GM23248 (cell line): ENCODE measurements at regions not wholly inside any gene's neighbourhood (a gene's known extent, or its start where the extent isn't known, plus 50 kb on each side); places are given as distances from the start of the nearest gene placed in this dataset.

Source experiments
- DNase-seq: peaks from one replicate; pipeline ENCODE4 v3.0.0-alpha.2; 2015
- H2AFZ ChIP-seq: fragments of 200-600 bp; sonication (generic); 2 replicates; pipeline ENCODE4 v1.6.1; 2016; ENCODE audit warnings: antibody characterized with exemption
- H3F3A ChIP-seq: fragments of 200-600 bp; sonication (generic); 2 replicates; pipeline ENCODE4 v1.6.1; 2016; ENCODE audit warnings: mild to moderate bottlenecking, antibody characterized with exemption, mixed run types; ENCODE audit not compliant: insufficient read depth
- H3K27ac ChIP-seq: fragments of 200-600 bp; sonication (generic); 2 replicates; pipeline ENCODE4 v1.5.1; 2016; ENCODE audit warnings: mild to moderate bottlenecking
- H3K27me3 ChIP-seq: fragments of 200-600 bp; sonication (generic); replicated peaks from 2 replicates; pipeline ENCODE4 v1.6.1; 2016; ENCODE audit warnings: mild to moderate bottlenecking; ENCODE audit not compliant: insufficient read depth
- H3K36me3 ChIP-seq: fragments of 200-600 bp; sonication (generic); 2 replicates; pipeline ENCODE4 v1.6.1; 2016; ENCODE audit warnings: low read depth, mild to moderate bottlenecking
- H3K4me1 ChIP-seq: fragments of 200-600 bp; sonication (generic); 2 replicates; pipeline ENCODE4 v1.6.1; 2016; ENCODE audit warnings: mild to moderate bottlenecking; ENCODE audit not compliant: insufficient read depth
- H3K4me2 ChIP-seq: fragments of 200-600 bp; sonication (generic); one replicate; pipeline ENCODE4 v1.6.1; 2016; ENCODE audit warnings: mild to moderate bottlenecking; ENCODE audit not compliant: unreplicated experiment
- H3K4me3 ChIP-seq: fragments of 200-600 bp; sonication (generic); 2 replicates; pipeline ENCODE4 v1.5.1; 2016; ENCODE audit warnings: mild to moderate bottlenecking
- H3K79me2 ChIP-seq: fragments of 200-600 bp; sonication (generic); 2 replicates; pipeline ENCODE4 v1.6.1; 2016; ENCODE audit warnings: mild to moderate bottlenecking; ENCODE audit not compliant: insufficient read depth
- H3K9ac ChIP-seq: fragments of 200-600 bp; sonication (generic); 2 replicates; pipeline ENCODE4 v1.6.1; 2016; ENCODE audit warnings: mild to moderate bottlenecking
- H3K9me2 ChIP-seq: fragments of 200-600 bp; sonication (generic); 2 replicates; pipeline ENCODE4 v1.6.1; 2016; ENCODE audit warnings: mixed run types, mild to moderate bottlenecking, moderate library complexity; ENCODE audit not compliant: insufficient read depth
- H3K9me3 ChIP-seq: fragments of 200-600 bp; sonication (generic); one replicate; pipeline ENCODE4 v1.6.1; 2017; ENCODE audit warnings: low read depth
- H4K20me1 ChIP-seq: fragments of 200-600 bp; sonication (generic); 2 replicates; pipeline ENCODE4 v1.6.0; 2016; ENCODE audit not compliant: insufficient read depth
- EZH2 ChIP-seq: fragments of 200-600 bp; sonication (generic); IDR thresholded peaks from 2 replicates; pipeline ENCODE4 v1.6.1; 2018; ENCODE audit warnings: antibody characterized with exemption, mild to moderate bottlenecking; ENCODE audit not compliant: insufficient read depth, poor library complexity, severe bottlenecking
- EZH2phosphoT487 ChIP-seq: fragments of 200-600 bp; sonication (generic); IDR thresholded peaks from 2 replicates; pipeline ENCODE4 v1.6.1; 2018; ENCODE audit warnings: antibody characterized with exemption, moderate library complexity, mild to moderate bottlenecking, low read depth; ENCODE audit not compliant: insufficient read depth
- WGBS, 2 experiments: methylation state at CpG; one replicate each; pipeline ENCODE4 v1.1.6; 2015 to 2017; ENCODE audit warnings: low lambda C conversion rate in 2 of 2, low coverage in 1 of 2; ENCODE audit errors: missing lambda C conversion rate in 2 of 2; 5-methylcytosine and 5-hydroxymethylcytosine counted together
- in situ Hi-C: fragments of 300-500 bp; cut with MboI; formaldehyde crosslinking; loops from 2 replicates; pipeline ENCODE4 v1.15.0; 2020

- 71% methylated on average over 5 of the region's 5 CpGs for WGBS, 2 experiments
- DNase-seq: no peak
- Histone ChIP-seq H4K20me1 (no peaks in the 10 kb centered on the region), H3K27ac (no peak overlapping the region), H2AFZ (no peak overlapping the region), H3K9ac (no peak overlapping the region), H3K9me2 (no peaks in the 10 kb centered on the region), H3K36me3 (no peaks in the 10 kb centered on the region), H3K27me3 (no peaks in the 10 kb centered on the region), H3K4me3 (no peak overlapping the region), H3K4me2 (no peak overlapping the region), H3K9me3 (no peaks in the 10 kb centered on the region), H3K4me1 (no peaks in the 10 kb centered on the region; the same call in 1 of the 2 replicates), H3F3A (no peaks in the 10 kb centered on the region), H3K79me2 (no peaks in the 10 kb centered on the region)
- in situ Hi-C loops: no loop called here
- no peak for TF ChIP-seq EZH2
- no peak for TF ChIP-seq EZH2phosphoT487
Measured at GRCh38 chr6:82038631-82039030, 208.9 kb downstream of the IBTK start.

GRCh38 chr6:82035526-82035925, 212.0 kb downstream of the IBTK start:
- H3K36me3 ChIP-seq: no peaks in the 10 kb centered on the region
- H3K9ac ChIP-seq: no peak overlapping the region
- H3K27me3 ChIP-seq: no peaks in the 10 kb centered on the region
- H3K9me3 ChIP-seq: no peaks in the 10 kb centered on the region
- H3K4me1 ChIP-seq: peaks cover 9% of the 10 kb centered on the region
- H3K4me3 ChIP-seq: no peak overlapping the region
- no peak overlapping the region for H2AFZ ChIP-seq
- no peaks in the 10 kb centered on the region for H3K9me2 ChIP-seq
- in situ Hi-C loops: no loop called here
- no peak overlapping the region for H3K4me2 ChIP-seq
- TF ChIP-seq EZH2: no peak
- TF ChIP-seq EZH2phosphoT487: no peak
- no peaks in the 10 kb centered on the region for H3K79me2 ChIP-seq
- 55 to 60% methylated on average over 2 of the region's 2 CpGs for WGBS, 2 experiments
- H4K20me1 ChIP-seq: no peaks in the 10 kb centered on the region
- no peak overlapping the region for H3K27ac ChIP-seq
- no peaks in the 10 kb centered on the region for H3F3A ChIP-seq
- no peak for DNase-seq

GRCh38 chr6:82033631-82034211, 213.8 kb downstream of the IBTK start:
- Histone ChIP-seq H3K27ac (no peak overlapping the region), H4K20me1 (no peaks in the 10 kb centered on the region), H3K4me1 (peaks cover 10% of the 10 kb centered on the region; the same call in 1 of the 2 replicates), H3K27me3 (no peaks in the 10 kb centered on the region), H3K9me3 (no peaks in the 10 kb centered on the region), H3K4me3 (no peak overlapping the region), H3K79me2 (no peaks in the 10 kb centered on the region), H3F3A (no peaks in the 10 kb centered on the region), H3K9ac (no peak overlapping the region), H3K36me3 (no peaks in the 10 kb centered on the region), H3K9me2 (no peaks in the 10 kb centered on the region), H3K4me2 (no peak overlapping the region), H2AFZ (no peak overlapping the region)
- 5 to 30% methylated on average over 3 of the region's 3 CpGs for WGBS, 2 experiments
- in situ Hi-C loops: no loop called here
- peak; percentile 54 for DNase-seq
- no peak for TF ChIP-seq EZH2
- no peak for TF ChIP-seq EZH2phosphoT487

- no peaks in the 10 kb centered on the region for H3K79me2 ChIP-seq
- no peaks in the 10 kb centered on the region for H3K27me3 ChIP-seq
- no peak for DNase-seq
- no peaks in the 10 kb centered on the region for H3K9me3 ChIP-seq
- peaks cover 10% of the 10 kb centered on the region; the same call in 1 of the 2 replicates for H3K4me1 ChIP-seq
- H3K9me2 ChIP-seq: no peaks in the 10 kb centered on the region
- no peaks in the 10 kb centered on the region for H3F3A ChIP-seq
- no peak overlapping the region for H3K9ac ChIP-seq
- no peaks in the 10 kb centered on the region for H3K36me3 ChIP-seq
- no peak overlapping the region for H3K4me2 ChIP-seq
- no peak overlapping the region for H2AFZ ChIP-seq
- no peak overlapping the region for H3K4me3 ChIP-seq
- TF ChIP-seq EZH2 (no peak), EZH2phosphoT487 (no peak)
- in situ Hi-C loops: no loop called here
- no peaks in the 10 kb centered on the region for H4K20me1 ChIP-seq
- no peak overlapping the region for H3K27ac ChIP-seq
Measured at GRCh38 chr6:82032444-82032843, 215.1 kb downstream of the IBTK start.
